ENCODE measurements at regions not wholly inside any gene's neighbourhood (a gene's known extent, or its start where the extent isn't known, plus 50 kb on each side); places are given as distances from the start of the nearest gene placed in this dataset.

GRCh38 chr3:98259-98654 is 98.3 kb upstream of the CHL1 start:
- no peak for TF ChIP-seq CTCF (conservative IDR thresholded peaks at IDR 0.05; ENCODE audit: low read length)
- TF ChIP-seq EZH2phosphoT487 (IDR thresholded peaks at IDR 0.05; ENCODE audit: borderline replicate concordance): no peak
